H9 (cell line): ENCODE measurements at regions not wholly inside any gene's neighbourhood (a gene's known extent, or its start where the extent isn't known, plus 50 kb on each side); places are given as distances from the start of the nearest gene placed in this dataset.
"Not testable (repeated sequence)": the region's sequence is repeated elsewhere in the genome, so short reads cannot be mapped to it uniquely, and the experiment has no call there.

ENCODE experiments used
- DNase-seq: peaks from one replicate; pipeline ENCODE4 v3.0.0-alpha.2; 2017
- H2AFZ ChIP-seq: one replicate; pipeline ENCODE4 v1.6.1; 2013; ENCODE audit warnings: mild to moderate bottlenecking, low read length, control low read depth, moderate library complexity
- H2AK5ac ChIP-seq: 2 replicates; pipeline ENCODE4 v1.6.1; 2013; ENCODE audit warnings: low read length, control low read depth, mixed read lengths; ENCODE audit not compliant: insufficient read length
- H2BK120ac ChIP-seq: one replicate; pipeline ENCODE4 v1.6.1; 2013; ENCODE audit warnings: low read depth, mild to moderate bottlenecking, low read length, control low read depth, inconsistent platforms; ENCODE audit not compliant: poor library complexity, severe bottlenecking
- H2BK12ac ChIP-seq: 2 replicates; pipeline ENCODE4 v1.6.1; 2013; ENCODE audit warnings: low read length, control low read depth, mixed read lengths, low read depth; ENCODE audit not compliant: insufficient read length
- H2BK15ac ChIP-seq: 2 replicates; pipeline ENCODE4 v1.6.1; 2013; ENCODE audit warnings: low read depth, low read length, control low read depth
- H2BK20ac ChIP-seq: one replicate; pipeline ENCODE4 v1.6.1; 2013; ENCODE audit warnings: low read depth, mild to moderate bottlenecking, low read length, control low read depth, inconsistent platforms; ENCODE audit not compliant: poor library complexity, severe bottlenecking
- H2BK5ac ChIP-seq: 2 replicates; pipeline ENCODE4 v1.6.1; 2013; ENCODE audit warnings: low read length, control low read depth, mixed read lengths; ENCODE audit not compliant: insufficient read length
- H3K14ac ChIP-seq: 2 replicates; pipeline ENCODE4 v1.6.1; 2013; ENCODE audit warnings: low read length, control low read depth; ENCODE audit not compliant: insufficient read depth
- H3K18ac ChIP-seq: 2 replicates; pipeline ENCODE4 v1.6.1; 2013; ENCODE audit warnings: low read depth, mild to moderate bottlenecking, mixed read lengths, low read length, control low read depth; ENCODE audit not compliant: insufficient read length
- H3K23ac ChIP-seq: 2 replicates; pipeline ENCODE4 v1.6.1; 2013; ENCODE audit warnings: low read length, control low read depth, mixed read lengths, low read depth; ENCODE audit not compliant: insufficient read length
- H3K23me2 ChIP-seq: 2 replicates; pipeline ENCODE4 v1.6.1; 2013; ENCODE audit warnings: low read depth, mild to moderate bottlenecking, mixed read lengths, low read length, control low read depth; ENCODE audit not compliant: insufficient read length, poor library complexity, severe bottlenecking
- H3K27ac ChIP-seq: 2 replicates; pipeline ENCODE4 v1.5.1; 2013; ENCODE audit warnings: low read length, control low read depth, mixed read lengths, low read depth; ENCODE audit not compliant: insufficient read length
- H3K27me3 ChIP-seq: 2 replicates; pipeline ENCODE4 v1.6.1; 2013; ENCODE audit warnings: low read length, control low read depth, inconsistent platforms; ENCODE audit not compliant: insufficient read depth
- H3K4ac ChIP-seq: 2 replicates; pipeline ENCODE4 v1.6.1; 2013; ENCODE audit warnings: low read depth, mild to moderate bottlenecking, control low read depth, inconsistent platforms, low read length, moderate library complexity
- H3K4me1 ChIP-seq: 2 replicates; pipeline ENCODE4 v1.6.1; 2013; ENCODE audit warnings: low read length, control low read depth, inconsistent platforms; ENCODE audit not compliant: insufficient read depth
- H3K4me2 ChIP-seq: 2 replicates; pipeline ENCODE4 v1.6.1; 2013; ENCODE audit warnings: low read length, control low read depth, mixed read lengths; ENCODE audit not compliant: insufficient read length, insufficient read depth
- H3K56ac ChIP-seq: 2 replicates; pipeline ENCODE4 v1.6.1; 2013; ENCODE audit warnings: low read depth, mild to moderate bottlenecking, mixed read lengths, low read length, control low read depth; ENCODE audit not compliant: insufficient read length
- H3K79me1 ChIP-seq: 2 replicates; pipeline ENCODE4 v1.6.1; 2013; ENCODE audit warnings: low read depth, mild to moderate bottlenecking, moderate library complexity, low read length, control low read depth, inconsistent platforms; ENCODE audit not compliant: insufficient read depth, poor library complexity, severe bottlenecking
- H3K79me2 ChIP-seq: 2 replicates; pipeline ENCODE4 v1.6.1; 2013; ENCODE audit warnings: low read length, control low read depth, inconsistent platforms; ENCODE audit not compliant: insufficient read depth
- H3K9ac ChIP-seq: 2 replicates; pipeline ENCODE4 v1.6.1; 2013; ENCODE audit warnings: low read length, control low read depth, mixed read lengths; ENCODE audit not compliant: insufficient read length; ENCODE audit errors: extremely low read depth
- H3K9me3 ChIP-seq: one replicate; pipeline ENCODE4 v1.6.1; 2013; ENCODE audit warnings: low read depth, low read length, inconsistent platforms; ENCODE audit not compliant: control insufficient read depth
- H3T11ph ChIP-seq: one replicate; pipeline ENCODE4 v1.6.1; 2013; ENCODE audit warnings: mild to moderate bottlenecking, low read length, control low read depth, inconsistent platforms
- H4K20me1 ChIP-seq: one replicate; pipeline ENCODE4 v1.6.1; 2013; ENCODE audit not compliant: control insufficient read depth, insufficient read length, insufficient read depth
- H4K5ac ChIP-seq: 2 replicates; pipeline ENCODE4 v1.6.1; 2013; ENCODE audit warnings: low read depth, mild to moderate bottlenecking, mixed read lengths, low read length, control low read depth; ENCODE audit not compliant: insufficient read length
- H4K8ac ChIP-seq: replicated peaks from 2 replicates; pipeline ENCODE4 v1.6.1; 2013; ENCODE audit warnings: low read length, control low read depth, mixed read lengths, low read depth; ENCODE audit not compliant: insufficient read length
- H4K91ac ChIP-seq: 2 replicates; pipeline ENCODE4 v1.6.1; 2013; ENCODE audit warnings: low read depth, mild to moderate bottlenecking, moderate library complexity, mixed read lengths, low read length, control low read depth; ENCODE audit not compliant: insufficient read length
- H3K27ac Mint-ChIP-seq, 3 experiments: 2 replicates in 2 of 3; 3 replicates in 1 of 3; pipeline ENCODE4 v1.8.0; 2020 to 2021; ENCODE audit warnings: mixed read lengths in 3 of 3, mild to moderate bottlenecking in 1 of 3, moderate library complexity in 1 of 3
- H3K27me3 Mint-ChIP-seq: 2 replicates; pipeline ENCODE4 v1.8.0; 2021; ENCODE audit warnings: low read depth, mild to moderate bottlenecking, moderate library complexity, mixed read lengths
- H3K36me3 Mint-ChIP-seq, 3 experiments: 2 replicates in 2 of 3; 3 replicates in 1 of 3; pipeline ENCODE4 v1.8.0; 2020 to 2021; ENCODE audit warnings: low read depth in 3 of 3, mixed read lengths in 3 of 3; ENCODE audit not compliant: insufficient read depth in 1 of 3
- H3K4me1 Mint-ChIP-seq, 2 experiments: 2 replicates each; pipeline ENCODE4 v1.8.0; 2020; ENCODE audit warnings: mixed read lengths in 2 of 2
- H3K4me3 Mint-ChIP-seq, 2 experiments: 2 replicates in 1 of 2; 3 replicates in 1 of 2; pipeline ENCODE4 v1.8.0; 2020 to 2021; ENCODE audit warnings: mild to moderate bottlenecking in 2 of 2, mixed read lengths in 2 of 2, moderate library complexity in 1 of 2
- H3K9me3 Mint-ChIP-seq, 2 experiments: 2 replicates in 1 of 2; 3 replicates in 1 of 2; pipeline ENCODE4 v1.8.0; 2020; ENCODE audit warnings: mild to moderate bottlenecking in 2 of 2, mixed read lengths in 2 of 2, moderate library complexity in 1 of 2
- WGBS: extraction: QIAGEN DNeasy Blood & Tissue Kit; methylation state at CpG from one replicate; pipeline ENCODE4 v1.1.7; 2013; ENCODE audit warnings: missing lambda C conversion rate, low lambda C conversion rate, mixed read lengths; ENCODE audit not compliant: insufficient read length; ENCODE audit errors: extremely low coverage; 5-methylcytosine and 5-hydroxymethylcytosine counted together
- TF ChIP-seq, protein P1 (sequence below): fragments of 200-600 bp; sonication (generic); conservative IDR thresholded peaks from 3 replicates; pipeline ENCODE4 v1.8.0; 2021; ENCODE audit warnings: antibody characterized with exemption, mild to moderate bottlenecking

- Histone ChIP-seq H3K4ac (no peak overlapping the region), H4K8ac (no peak overlapping the region), H3K56ac (no peak overlapping the region), H4K5ac (no peak overlapping the region), H2BK12ac (no peak overlapping the region), H2BK20ac (no peak overlapping the region), H3T11ph (no peak overlapping the region), H2AK5ac (no peak overlapping the region), H3K4me1 (no peaks in the 10 kb centered on the region), H3K27me3 (no peaks in the 10 kb centered on the region), H4K20me1 (no peaks in the 10 kb centered on the region), H3K14ac (no peak overlapping the region), H3K4me2 (no peak overlapping the region), H2BK15ac (no peak overlapping the region), H3K18ac (no peak overlapping the region), H3K79me1 (no peaks in the 10 kb centered on the region), H2BK120ac (no peak overlapping the region), H3K27ac (no peak overlapping the region), H3K79me2 (no peaks in the 10 kb centered on the region), H3K9me3 (no peaks in the 10 kb centered on the region), H4K91ac (no peak overlapping the region), H3K23ac (no peak overlapping the region), H2AFZ (no peak overlapping the region), H3K23me2 (no peaks in the 10 kb centered on the region), H3K9ac (no peak overlapping the region), H2BK5ac (no peak overlapping the region)
- Mint-ChIP-seq H3K9me3 (peaks cover 0 to 2% of the 10 kb centered on the region in 2 experiments; a peak in 2 of 5 replicates), H3K36me3 (0 out of 7 replicates have a peak, but pooled peaks cover 0 to 1% (median 0%) of the 10 kb centered on the region in 3 experiments), H3K4me1 (peaks cover 0 to 4% of the 10 kb centered on the region in 2 experiments; a peak in 1 of 4 replicates), H3K27me3 (no peaks in the 10 kb centered on the region), H3K27ac (no peak overlapping the region), H3K4me3 (no peak overlapping the region)
- no peak for DNase-seq
- WGBS: no CpG with 5 or more reads among the region's 2 CpGs
- TF ChIP-seq, protein P1, sequence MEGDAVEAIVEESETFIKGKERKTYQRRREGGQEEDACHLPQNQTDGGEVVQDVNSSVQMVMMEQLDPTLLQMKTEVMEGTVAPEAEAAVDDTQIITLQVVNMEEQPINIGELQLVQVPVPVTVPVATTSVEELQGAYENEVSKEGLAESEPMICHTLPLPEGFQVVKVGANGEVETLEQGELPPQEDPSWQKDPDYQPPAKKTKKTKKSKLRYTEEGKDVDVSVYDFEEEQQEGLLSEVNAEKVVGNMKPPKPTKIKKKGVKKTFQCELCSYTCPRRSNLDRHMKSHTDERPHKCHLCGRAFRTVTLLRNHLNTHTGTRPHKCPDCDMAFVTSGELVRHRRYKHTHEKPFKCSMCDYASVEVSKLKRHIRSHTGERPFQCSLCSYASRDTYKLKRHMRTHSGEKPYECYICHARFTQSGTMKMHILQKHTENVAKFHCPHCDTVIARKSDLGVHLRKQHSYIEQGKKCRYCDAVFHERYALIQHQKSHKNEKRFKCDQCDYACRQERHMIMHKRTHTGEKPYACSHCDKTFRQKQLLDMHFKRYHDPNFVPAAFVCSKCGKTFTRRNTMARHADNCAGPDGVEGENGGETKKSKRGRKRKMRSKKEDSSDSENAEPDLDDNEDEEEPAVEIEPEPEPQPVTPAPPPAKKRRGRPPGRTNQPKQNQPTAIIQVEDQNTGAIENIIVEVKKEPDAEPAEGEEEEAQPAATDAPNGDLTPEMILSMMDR: no peak
Measured at GRCh38 chr21:19109694-19110093, 706.1 kb upstream of the TMPRSS15 start.

DNA sequence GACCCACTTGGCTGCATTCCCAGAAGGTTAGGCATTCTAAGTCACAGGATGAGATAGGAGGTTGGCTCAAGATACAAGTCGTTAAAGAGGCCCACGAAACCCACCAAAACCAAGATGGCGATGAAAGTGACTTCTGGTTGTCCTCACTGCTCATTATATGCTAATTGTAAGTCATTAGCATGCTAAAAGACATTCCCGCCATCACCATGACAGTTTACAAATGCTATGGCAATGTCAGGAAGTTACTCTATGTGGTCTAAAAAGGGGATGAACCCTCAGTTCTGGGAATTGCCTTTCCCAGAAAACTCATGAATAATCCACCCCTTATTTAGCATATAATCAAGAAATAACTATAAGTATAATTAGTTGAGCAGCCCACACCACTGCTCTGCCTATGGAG lies 715.7 kb upstream of the TMPRSS15 start:
- not testable (repeated sequence) for H3K4me3 Mint-ChIP-seq, H3K79me1 ChIP-seq, H3K27ac Mint-ChIP-seq, DNase-seq, H3T11ph ChIP-seq, H4K20me1 ChIP-seq, H3K27ac ChIP-seq, H2AFZ ChIP-seq, H3K14ac ChIP-seq, H2BK15ac ChIP-seq, H3K18ac ChIP-seq, H3K4ac ChIP-seq, H3K9ac ChIP-seq, H2BK5ac ChIP-seq, H4K8ac ChIP-seq, H3K79me2 ChIP-seq, H2AK5ac ChIP-seq, H3K4me1 ChIP-seq, H3K4me2 ChIP-seq, H2BK12ac ChIP-seq, H3K9me3 ChIP-seq, H4K5ac ChIP-seq, H3K27me3 ChIP-seq, H4K91ac ChIP-seq, H3K56ac ChIP-seq, H3K23ac ChIP-seq, H3K23me2 ChIP-seq, H3K27me3 Mint-ChIP-seq
- Mint-ChIP-seq H3K36me3 (peaks cover 9 to 23% (median 15%) of the 10 kb centered on the region in 3 experiments), H3K9me3 (peaks cover 8 to 11% of the 10 kb centered on the region in 2 experiments; a peak in 4 of 5 replicates), H3K4me1 (peaks cover 46 to 49% of the 10 kb centered on the region in 2 experiments)
- WGBS: no CpG with 5 or more reads among the region's 4 CpGs
- H2BK120ac ChIP-seq: peak overlapping the region; percentile 55
- H2BK20ac ChIP-seq: peak overlapping the region; percentile 64
